Glutamatergic neuron (in vitro differentiated cells): ENCODE measurements at regions not wholly inside any gene's neighbourhood (a gene's known extent, or its start where the extent isn't known, plus 50 kb on each side); places are given as distances from the start of the nearest gene placed in this dataset.

Experiments
- DNase-seq: peaks from one replicate; pipeline ENCODE4 v3.0.0; 2022
- H3K27ac Mint-ChIP-seq: one replicate; pipeline ENCODE4 v1.8.0; 2020; ENCODE audit warnings: mild to moderate bottlenecking, mixed read lengths, inconsistent platforms; ENCODE audit not compliant: unreplicated experiment
- H3K27me3 Mint-ChIP-seq: one replicate; pipeline ENCODE4 v1.8.0; 2020; ENCODE audit warnings: mild to moderate bottlenecking, moderate library complexity, mixed read lengths, inconsistent platforms; ENCODE audit not compliant: unreplicated experiment
- H3K36me3 Mint-ChIP-seq: one replicate; pipeline ENCODE4 v1.8.0; 2020; ENCODE audit warnings: mild to moderate bottlenecking, mixed read lengths, inconsistent platforms; ENCODE audit not compliant: unreplicated experiment
- H3K4me1 Mint-ChIP-seq: one replicate; pipeline ENCODE4 v1.8.0; 2020; ENCODE audit warnings: mild to moderate bottlenecking, low read depth, mixed read lengths, inconsistent platforms; ENCODE audit not compliant: unreplicated experiment
- H3K4me3 Mint-ChIP-seq: one replicate; pipeline ENCODE4 v1.8.0; 2020; ENCODE audit warnings: mild to moderate bottlenecking, mixed read lengths, inconsistent platforms; ENCODE audit not compliant: unreplicated experiment
- H3K9me3 Mint-ChIP-seq: one replicate; pipeline ENCODE4 v1.8.0; 2020; ENCODE audit warnings: mild to moderate bottlenecking, moderate library complexity, mixed read lengths, inconsistent platforms; ENCODE audit not compliant: unreplicated experiment
- CTCF ChIP-seq: fragments of 200-600 bp; sonication (generic); IDR thresholded peaks from one replicate; pipeline ENCODE4 v1.5.0; 2021; ENCODE audit not compliant: partially characterized antibody, unreplicated experiment

GRCh38 chrX:22325096-22325495 lies 52.4 kb downstream of the CBLL2 start:
- Mint-ChIP-seq H3K4me3 (no peak overlapping the region), H3K36me3 (no peaks in the 10 kb centered on the region), H3K9me3 (peaks cover 2% of the 10 kb centered on the region), H3K27ac (no peak overlapping the region), H3K4me1 (no peaks in the 10 kb centered on the region), H3K27me3 (no peaks in the 10 kb centered on the region)
- no peak for TF ChIP-seq CTCF
- no peak for DNase-seq

GRCh38 chrX:22329783-22330182 lies 57.1 kb downstream of the CBLL2 start:
- H3K9me3 Mint-ChIP-seq, result no peaks in the 10 kb centered on the region
- H3K27ac Mint-ChIP-seq, result no peak overlapping the region
- no peak overlapping the region for H3K4me3 Mint-ChIP-seq
- DNase-seq, result no peak
- no peaks in the 10 kb centered on the region for H3K27me3 Mint-ChIP-seq
- no peaks in the 10 kb centered on the region for H3K4me1 Mint-ChIP-seq
- no peaks in the 10 kb centered on the region for H3K36me3 Mint-ChIP-seq
- TF ChIP-seq CTCF, result no peak

GRCh38 chrX:22338740-22339139 lies 66.0 kb downstream of the CBLL2 start:
- Mint-ChIP-seq H3K4me1 (no peaks in the 10 kb centered on the region), H3K27ac (no peak overlapping the region), H3K4me3 (no peak overlapping the region), H3K36me3 (no peaks in the 10 kb centered on the region), H3K9me3 (no peaks in the 10 kb centered on the region), H3K27me3 (no peaks in the 10 kb centered on the region)
- DNase-seq, result no peak
- no peak for TF ChIP-seq CTCF

GRCh38 chrX:22339459-22339858 lies 66.7 kb downstream of the CBLL2 start:
- H3K27me3 Mint-ChIP-seq, result no peaks in the 10 kb centered on the region
- DNase-seq, result no peak
- H3K4me1 Mint-ChIP-seq, result no peaks in the 10 kb centered on the region
- no peak for TF ChIP-seq CTCF
- no peaks in the 10 kb centered on the region for H3K9me3 Mint-ChIP-seq
- no peak overlapping the region for H3K4me3 Mint-ChIP-seq
- no peak overlapping the region for H3K27ac Mint-ChIP-seq
- no peaks in the 10 kb centered on the region for H3K36me3 Mint-ChIP-seq

- no peak for DNase-seq
- Mint-ChIP-seq H3K4me1 (no peaks in the 10 kb centered on the region), H3K36me3 (no peaks in the 10 kb centered on the region), H3K27ac (no peak overlapping the region), H3K9me3 (no peaks in the 10 kb centered on the region), H3K4me3 (no peak overlapping the region), H3K27me3 (no peaks in the 10 kb centered on the region)
- TF ChIP-seq CTCF, result no peak
These were observed 67.4 kb downstream of the CBLL2 start for GRCh38 chrX:22340022-22340616.
